ENCODE measurements at regions not wholly inside any gene's neighbourhood (a gene's known extent, or its start where the extent isn't known, plus 50 kb on each side); places are given as distances from the start of the nearest gene placed in this dataset.

DNA sequence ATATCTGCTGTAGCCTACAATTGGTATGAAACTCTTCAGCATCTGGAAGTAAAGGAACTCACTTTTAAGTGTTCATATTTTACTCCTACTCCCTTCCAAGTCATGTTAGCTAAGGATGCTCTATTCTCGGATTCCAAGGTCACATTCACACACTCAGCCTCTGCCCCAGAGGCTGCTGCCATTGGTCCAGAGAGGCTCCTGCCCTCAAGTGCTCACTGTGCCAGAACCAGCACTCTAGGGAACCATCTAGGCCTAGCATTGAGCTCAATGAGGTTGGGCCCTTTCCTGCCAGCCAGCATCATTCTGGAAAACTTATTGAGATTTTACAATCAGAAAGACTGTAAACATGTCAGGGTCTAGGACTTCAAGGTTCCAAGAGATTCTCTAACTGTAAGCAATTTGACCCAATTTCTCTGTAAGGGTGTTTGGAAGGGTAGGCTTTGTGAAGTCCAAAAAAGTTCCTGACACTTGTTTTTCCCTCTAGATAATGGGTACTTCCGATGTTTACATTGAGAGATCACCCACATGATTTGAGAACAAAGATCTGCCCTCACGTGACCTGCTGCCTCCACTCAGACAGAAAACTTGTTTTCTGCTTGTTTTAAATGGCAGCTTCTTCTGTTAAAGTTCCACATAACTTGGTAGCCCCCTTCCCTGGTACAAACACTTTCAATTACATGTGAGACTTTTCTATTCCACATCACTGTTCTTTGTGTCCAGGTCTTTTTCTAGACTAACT is 94.9 kb downstream of the MAB21L3 start:
- TF ChIP-seq, protein P1, sequence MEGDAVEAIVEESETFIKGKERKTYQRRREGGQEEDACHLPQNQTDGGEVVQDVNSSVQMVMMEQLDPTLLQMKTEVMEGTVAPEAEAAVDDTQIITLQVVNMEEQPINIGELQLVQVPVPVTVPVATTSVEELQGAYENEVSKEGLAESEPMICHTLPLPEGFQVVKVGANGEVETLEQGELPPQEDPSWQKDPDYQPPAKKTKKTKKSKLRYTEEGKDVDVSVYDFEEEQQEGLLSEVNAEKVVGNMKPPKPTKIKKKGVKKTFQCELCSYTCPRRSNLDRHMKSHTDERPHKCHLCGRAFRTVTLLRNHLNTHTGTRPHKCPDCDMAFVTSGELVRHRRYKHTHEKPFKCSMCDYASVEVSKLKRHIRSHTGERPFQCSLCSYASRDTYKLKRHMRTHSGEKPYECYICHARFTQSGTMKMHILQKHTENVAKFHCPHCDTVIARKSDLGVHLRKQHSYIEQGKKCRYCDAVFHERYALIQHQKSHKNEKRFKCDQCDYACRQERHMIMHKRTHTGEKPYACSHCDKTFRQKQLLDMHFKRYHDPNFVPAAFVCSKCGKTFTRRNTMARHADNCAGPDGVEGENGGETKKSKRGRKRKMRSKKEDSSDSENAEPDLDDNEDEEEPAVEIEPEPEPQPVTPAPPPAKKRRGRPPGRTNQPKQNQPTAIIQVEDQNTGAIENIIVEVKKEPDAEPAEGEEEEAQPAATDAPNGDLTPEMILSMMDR (IDR thresholded peaks at IDR 0.05) = no peak
- TF ChIP-seq POLR2A (IDR thresholded peaks at IDR 0.05) = no peak
